ENCODE measurements at regions not wholly inside any gene's neighbourhood (a gene's known extent, or its start where the extent isn't known, plus 50 kb on each side); places are given as distances from the start of the nearest gene placed in this dataset.
A peak's percentile ranks its signal among the peaks of the same experiment; 100 is the strongest.

DNA sequence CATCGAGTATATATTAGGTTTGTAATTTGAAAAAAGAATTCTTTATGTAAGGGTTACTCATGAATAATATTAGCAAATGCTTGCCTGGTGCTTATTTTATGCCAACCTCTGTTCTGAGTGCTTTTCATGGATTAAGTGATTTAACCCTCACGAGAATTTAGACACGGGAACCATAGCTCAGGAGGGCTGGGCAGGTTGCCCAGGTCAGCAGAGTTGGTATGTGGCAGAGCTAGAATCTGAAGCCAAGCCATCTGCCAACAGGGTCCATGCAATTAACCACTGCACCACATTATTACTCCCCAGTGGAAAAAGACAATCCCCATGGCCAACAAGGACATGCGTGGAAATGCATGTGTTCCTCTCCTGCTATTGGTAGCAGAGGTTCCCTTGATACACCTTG is 345.6 kb downstream of the CDC5L start:
- WGBS, 3 donors: 80 to 93% (median 81%) methylated on average over 4 of the region's 4 CpGs
- H3K4me3 ChIP-seq (ENCODE audit: low read depth in 1 of 3, low read length in 3 of 3): no peak overlapping the region
- no peaks in the 10 kb centered on the region for H3K27me3 ChIP-seq (ENCODE audit: control insufficient read depth in 3 of 3, insufficient read depth in 3 of 3, low read length in 3 of 3)
- H3K9me3 ChIP-seq (ENCODE audit: control insufficient read depth in 2 of 2, insufficient read depth in 1 of 2, low read depth in 1 of 2, low read length in 1 of 2): no peaks in the 10 kb centered on the region
- no peak overlapping the region for H3K27ac ChIP-seq (ENCODE audit: low read depth in 1 of 3, low read length in 2 of 3)
- no peak for DNase-seq
- no peak for FAIRE-seq
- peaks cover 0 to 17% (median 0%) of the 10 kb centered on the region in 3 donors for H3K4me1 ChIP-seq (ENCODE audit: control insufficient read depth in 3 of 3, insufficient read depth in 2 of 3, low read depth in 1 of 3, low read length in 2 of 3)
- no peaks in the 10 kb centered on the region for H3K36me3 ChIP-seq (ENCODE audit: control insufficient read depth in 3 of 3, insufficient read depth in 2 of 3, low read depth in 1 of 3, low read length in 3 of 3)

DNA sequence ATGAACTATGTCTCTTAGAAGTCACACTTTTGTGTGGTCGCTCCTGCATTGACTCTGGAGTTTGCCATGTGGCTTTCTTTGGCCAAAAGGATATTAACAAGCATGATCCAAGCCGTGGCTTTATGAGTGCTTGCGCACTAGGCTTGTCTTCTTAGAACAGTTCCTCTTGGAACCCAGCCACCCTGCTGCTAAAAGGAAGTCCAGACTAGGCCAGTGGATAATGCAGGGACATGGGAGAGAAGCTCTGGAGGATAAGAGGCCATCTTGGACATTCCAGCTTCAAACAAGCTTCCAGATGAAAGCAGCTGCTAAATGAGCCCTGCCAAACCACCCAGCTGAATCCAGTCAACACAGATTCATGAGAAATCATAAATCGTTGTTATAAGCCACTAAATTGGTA is 346.4 kb downstream of the CDC5L start:
- Histone ChIP-seq H3K4me1 (ENCODE audit: control insufficient read depth in 3 of 3, insufficient read depth in 2 of 3, low read depth in 1 of 3, low read length in 2 of 3) (peaks cover 0 to 25% (median 0%) of the 10 kb centered on the region in 3 donors), H3K9me3 (ENCODE audit: control insufficient read depth in 2 of 2, insufficient read depth in 1 of 2, low read depth in 1 of 2, low read length in 1 of 2) (no peaks in the 10 kb centered on the region), H3K4me3 (ENCODE audit: low read depth in 1 of 3, low read length in 3 of 3) (no peak overlapping the region), H3K27me3 (ENCODE audit: control insufficient read depth in 3 of 3, insufficient read depth in 3 of 3, low read length in 3 of 3) (no peaks in the 10 kb centered on the region), H3K27ac (ENCODE audit: low read depth in 1 of 3, low read length in 2 of 3) (no peak overlapping the region), H3K36me3 (ENCODE audit: control insufficient read depth in 3 of 3, insufficient read depth in 2 of 3, low read depth in 1 of 3, low read length in 3 of 3) (no peaks in the 10 kb centered on the region)
- DNase-seq (peak in 1 of 2 donors; percentile 7), FAIRE-seq (no peak)
- 63 to 70% (median 69%) methylated on average over 4 of the region's 4 CpGs for WGBS, 3 donors

DNA sequence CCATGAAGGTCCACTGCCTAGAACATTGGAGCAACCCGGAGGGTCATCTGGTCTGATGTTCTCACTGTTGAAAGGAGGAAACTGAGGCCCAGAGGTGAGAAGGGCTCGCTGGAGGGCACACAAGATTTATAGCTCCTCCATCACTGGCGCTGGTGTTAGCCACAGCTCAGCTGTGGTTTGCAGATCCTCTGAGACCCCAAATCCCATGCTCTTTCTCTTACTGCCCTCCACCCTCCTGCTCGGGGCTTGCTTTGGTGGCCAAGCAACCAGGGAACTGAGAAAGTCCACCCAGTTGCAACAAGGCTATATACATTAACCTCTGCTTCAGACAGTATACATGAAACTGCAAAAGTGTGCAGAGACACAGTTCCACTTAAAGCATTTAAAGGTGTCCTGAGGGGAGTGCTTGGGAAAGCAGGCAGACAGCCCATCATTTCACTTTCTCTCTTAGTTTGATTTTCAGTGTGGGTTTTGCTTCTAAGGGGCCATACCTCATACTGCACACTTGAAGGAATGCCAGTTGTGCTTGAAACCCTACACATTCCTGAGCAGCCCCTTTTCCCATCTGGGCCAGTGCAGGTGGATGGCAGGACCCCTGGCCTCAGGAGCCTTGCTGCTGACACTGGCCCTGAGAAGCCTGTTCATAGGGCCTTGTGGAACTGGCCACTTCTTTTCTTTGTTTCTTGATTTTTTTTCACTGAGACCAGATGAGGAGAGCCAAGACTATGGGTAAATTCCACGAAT is 347.6 kb downstream of the CDC5L start:
- Histone ChIP-seq H3K27ac (ENCODE audit: low read depth in 1 of 3, low read length in 2 of 3) (no peak overlapping the region), H3K9me3 (ENCODE audit: control insufficient read depth in 2 of 2, insufficient read depth in 1 of 2, low read depth in 1 of 2, low read length in 1 of 2) (no peaks in the 10 kb centered on the region), H3K4me3 (ENCODE audit: low read depth in 1 of 3, low read length in 3 of 3) (no peak overlapping the region), H3K27me3 (ENCODE audit: control insufficient read depth in 3 of 3, insufficient read depth in 3 of 3, low read length in 3 of 3) (no peaks in the 10 kb centered on the region), H3K4me1 (ENCODE audit: control insufficient read depth in 3 of 3, insufficient read depth in 2 of 3, low read depth in 1 of 3, low read length in 2 of 3) (peaks cover 0 to 27% (median 0%) of the 10 kb centered on the region in 3 donors), H3K36me3 (ENCODE audit: control insufficient read depth in 3 of 3, insufficient read depth in 2 of 3, low read depth in 1 of 3, low read length in 3 of 3) (no peaks in the 10 kb centered on the region)
- DNase-seq: no peak
- WGBS, 3 donors: 75 to 83% (median 78%) methylated on average over 5 of the region's 5 CpGs
- FAIRE-seq: no peak

- 75 to 88% (median 76%) methylated on average over 6 of the region's 6 CpGs for WGBS, 3 donors
- Histone ChIP-seq H3K4me1 (ENCODE audit: control insufficient read depth in 3 of 3, insufficient read depth in 2 of 3, low read depth in 1 of 3, low read length in 2 of 3) (peaks cover 0 to 27% (median 0%) of the 10 kb centered on the region in 3 donors), H3K27ac (ENCODE audit: low read depth in 1 of 3, low read length in 2 of 3) (no peak overlapping the region), H3K27me3 (ENCODE audit: control insufficient read depth in 3 of 3, insufficient read depth in 3 of 3, low read length in 3 of 3) (no peaks in the 10 kb centered on the region), H3K4me3 (ENCODE audit: low read depth in 1 of 3, low read length in 3 of 3) (no peak overlapping the region), H3K36me3 (ENCODE audit: control insufficient read depth in 3 of 3, insufficient read depth in 2 of 3, low read depth in 1 of 3, low read length in 3 of 3) (no peaks in the 10 kb centered on the region), H3K9me3 (ENCODE audit: control insufficient read depth in 2 of 2, insufficient read depth in 1 of 2, low read depth in 1 of 2, low read length in 1 of 2) (no peaks in the 10 kb centered on the region)
- no peak for DNase-seq
- no peak for FAIRE-seq
Observed at GRCh38 chr6:44735630-44735963, 348.1 kb downstream of the CDC5L start.

DNA sequence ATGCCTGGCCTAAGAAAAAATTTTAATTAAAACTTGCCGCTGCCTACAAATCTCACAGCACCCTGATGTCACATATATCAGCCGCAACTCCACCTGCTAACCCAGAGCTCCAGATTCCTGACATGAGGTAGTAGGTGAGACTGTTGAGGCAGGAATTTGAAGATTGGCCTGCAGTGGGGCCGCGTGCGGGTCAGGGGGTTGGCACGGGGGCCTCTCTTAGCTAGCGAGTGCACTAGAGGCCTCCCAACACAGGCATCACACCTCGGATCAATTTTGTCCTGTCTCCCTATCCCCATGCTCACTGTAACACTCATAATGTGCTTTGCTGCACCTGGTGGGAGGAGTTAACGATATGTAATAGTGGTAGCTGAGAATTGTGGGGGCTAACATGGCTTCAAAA is 349.8 kb downstream of the CDC5L start:
- no peak for DNase-seq
- FAIRE-seq: no peak

DNA sequence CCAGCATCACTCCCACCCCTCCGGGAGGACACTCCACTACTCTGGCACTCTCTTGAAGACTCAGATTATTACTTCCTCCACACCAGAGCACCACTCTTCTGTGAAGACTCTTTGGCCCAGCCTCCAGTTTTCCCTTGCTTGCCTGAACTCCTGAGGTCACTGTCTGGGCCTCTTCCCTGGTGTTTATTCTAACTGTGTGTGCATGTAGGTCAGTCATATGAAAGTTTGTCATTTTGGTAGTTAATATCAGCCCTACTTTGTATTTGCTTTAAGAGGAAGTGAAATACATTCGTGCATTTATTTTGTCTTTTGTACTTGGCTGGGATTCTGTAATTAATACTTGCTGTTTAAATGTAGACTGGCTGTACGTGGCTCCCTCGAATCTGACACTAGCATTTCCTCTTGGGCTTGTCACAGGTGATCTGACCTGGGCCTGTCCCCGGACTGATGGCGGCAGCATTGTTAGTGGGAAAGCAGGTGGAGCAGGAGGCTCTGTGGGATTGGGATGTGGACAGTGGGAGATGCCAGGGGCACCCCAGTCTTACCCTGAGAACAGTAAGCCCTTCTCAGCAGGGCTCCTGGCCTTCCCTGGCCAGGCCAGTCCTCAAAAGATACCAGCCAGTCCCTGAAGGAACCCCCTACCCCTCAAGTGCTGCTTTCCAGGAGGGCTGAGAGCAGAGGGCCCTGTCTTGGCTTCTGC is 350.5 kb downstream of the CDC5L start:
- no peak for FAIRE-seq
- no peak for DNase-seq
- Histone ChIP-seq H3K4me3 (ENCODE audit: low read depth in 1 of 3, low read length in 3 of 3) (no peak overlapping the region), H3K4me1 (ENCODE audit: control insufficient read depth in 3 of 3, insufficient read depth in 2 of 3, low read depth in 1 of 3, low read length in 2 of 3) (peaks cover 0 to 28% (median 0%) of the 10 kb centered on the region in 3 donors), H3K27ac (ENCODE audit: low read depth in 1 of 3, low read length in 2 of 3) (peak overlapping the region in 1 of 3 donors; percentile 76), H3K36me3 (ENCODE audit: control insufficient read depth in 3 of 3, insufficient read depth in 2 of 3, low read depth in 1 of 3, low read length in 3 of 3) (no peaks in the 10 kb centered on the region), H3K27me3 (ENCODE audit: control insufficient read depth in 3 of 3, insufficient read depth in 3 of 3, low read length in 3 of 3) (no peaks in the 10 kb centered on the region), H3K9me3 (ENCODE audit: control insufficient read depth in 2 of 2, insufficient read depth in 1 of 2, low read depth in 1 of 2, low read length in 1 of 2) (no peaks in the 10 kb centered on the region)
- WGBS, 3 donors: 67 to 81% (median 78%) methylated on average over 6 of the region's 6 CpGs

More for the DNA sequence above, 349.8 kb downstream of the CDC5L start:
- no peaks in the 10 kb centered on the region for H3K36me3 ChIP-seq (ENCODE audit: control insufficient read depth in 3 of 3, insufficient read depth in 2 of 3, low read depth in 1 of 3, low read length in 3 of 3)
- no peaks in the 10 kb centered on the region for H3K9me3 ChIP-seq (ENCODE audit: control insufficient read depth in 2 of 2, insufficient read depth in 1 of 2, low read depth in 1 of 2, low read length in 1 of 2)
- no peak overlapping the region for H3K27ac ChIP-seq (ENCODE audit: low read depth in 1 of 3, low read length in 2 of 3)
- no peak overlapping the region for H3K4me3 ChIP-seq (ENCODE audit: low read depth in 1 of 3, low read length in 3 of 3)
- H3K4me1 ChIP-seq (ENCODE audit: control insufficient read depth in 3 of 3, insufficient read depth in 2 of 3, low read depth in 1 of 3, low read length in 2 of 3): peaks cover 0 to 23% (median 0%) of the 10 kb centered on the region in 3 donors
- H3K27me3 ChIP-seq (ENCODE audit: control insufficient read depth in 3 of 3, insufficient read depth in 3 of 3, low read length in 3 of 3): no peaks in the 10 kb centered on the region
- 87 to 96% (median 93%) methylated on average over 9 of the region's 9 CpGs for WGBS, 3 donors

DNA sequence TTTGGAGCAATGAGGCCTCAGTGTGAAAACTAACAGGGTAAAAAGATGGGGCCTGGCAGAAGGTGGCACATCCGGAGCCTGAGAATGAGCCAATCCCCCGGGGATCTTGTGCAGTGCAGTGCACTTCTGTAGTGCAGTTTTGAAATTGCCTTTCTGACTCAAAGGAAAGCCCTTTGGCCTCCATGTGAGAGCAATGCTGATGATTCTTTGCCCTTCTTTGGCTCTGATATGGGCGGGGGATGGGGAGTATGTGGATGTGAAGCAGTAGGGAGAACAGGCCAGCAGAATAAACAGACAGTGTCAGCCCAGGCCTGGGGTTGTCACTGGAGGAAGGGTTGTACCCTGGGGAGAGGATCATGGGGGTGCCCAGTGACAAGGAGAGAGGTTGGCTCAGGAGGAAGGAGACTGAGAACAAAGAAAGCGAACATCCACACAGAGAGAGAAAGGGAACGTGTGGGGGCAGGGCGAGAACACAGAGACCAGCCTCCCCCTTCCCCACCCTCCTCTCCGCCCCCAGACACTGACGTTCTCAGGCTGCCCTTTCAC is 351.2 kb downstream of the CDC5L start:
- H3K27me3 ChIP-seq (ENCODE audit: control insufficient read depth in 3 of 3, insufficient read depth in 3 of 3, low read length in 3 of 3): no peaks in the 10 kb centered on the region
- WGBS, 3 donors: 69 to 81% (median 72%) methylated on average over 6 to 8 of the region's 8 CpGs
- H3K4me3 ChIP-seq (ENCODE audit: low read depth in 1 of 3, low read length in 3 of 3): no peak overlapping the region
- peaks cover 0 to 35% (median 0%) of the 10 kb centered on the region in 3 donors for H3K4me1 ChIP-seq (ENCODE audit: control insufficient read depth in 3 of 3, insufficient read depth in 2 of 3, low read depth in 1 of 3, low read length in 2 of 3)
- FAIRE-seq (no peak), DNase-seq (peak; percentile 50 to 86)
- peak overlapping the region in 1 of 3 donors; percentile 76 for H3K27ac ChIP-seq (ENCODE audit: low read depth in 1 of 3, low read length in 2 of 3)
- no peaks in the 10 kb centered on the region for H3K36me3 ChIP-seq (ENCODE audit: control insufficient read depth in 3 of 3, insufficient read depth in 2 of 3, low read depth in 1 of 3, low read length in 3 of 3)
- H3K9me3 ChIP-seq (ENCODE audit: control insufficient read depth in 2 of 2, insufficient read depth in 1 of 2, low read depth in 1 of 2, low read length in 1 of 2): no peaks in the 10 kb centered on the region

- peak overlapping the region in 1 of 3 donors; percentile 76 for H3K27ac ChIP-seq (ENCODE audit: low read depth in 1 of 3, low read length in 2 of 3)
- no peak for FAIRE-seq
- peaks cover 0 to 36% (median 0%) of the 10 kb centered on the region in 3 donors for H3K4me1 ChIP-seq (ENCODE audit: control insufficient read depth in 3 of 3, insufficient read depth in 2 of 3, low read depth in 1 of 3, low read length in 2 of 3)
- H3K27me3 ChIP-seq (ENCODE audit: control insufficient read depth in 3 of 3, insufficient read depth in 3 of 3, low read length in 3 of 3): no peaks in the 10 kb centered on the region
- 93 to 95% (median 94%) methylated on average over 16 of the region's 16 CpGs for WGBS, 3 donors
- H3K9me3 ChIP-seq (ENCODE audit: control insufficient read depth in 2 of 2, insufficient read depth in 1 of 2, low read depth in 1 of 2, low read length in 1 of 2): no peaks in the 10 kb centered on the region
- DNase-seq: no peak
- H3K4me3 ChIP-seq (ENCODE audit: low read depth in 1 of 3, low read length in 3 of 3): no peak overlapping the region
- H3K36me3 ChIP-seq (ENCODE audit: control insufficient read depth in 3 of 3, insufficient read depth in 2 of 3, low read depth in 1 of 3, low read length in 3 of 3): no peaks in the 10 kb centered on the region
Observed at GRCh38 chr6:44739181-44739580, 351.7 kb downstream of the CDC5L start.
